Astrocyte (in vitro differentiated cells and primary cell): ENCODE measurements at regions not wholly inside any gene's neighbourhood (a gene's known extent, or its start where the extent isn't known, plus 50 kb on each side); places are given as distances from the start of the nearest gene placed in this dataset.
"Not testable (repeated sequence)": the region's sequence is repeated elsewhere in the genome, so short reads cannot be mapped to it uniquely, and the experiment has no call there.

Source experiments
- DNase-seq: peaks from one replicate; pipeline ENCODE4 v3.0.0-alpha.2; 2010; ENCODE audit warnings: low read depth
- FAIRE-seq: peaks from 2 replicates; lab custom pipeline; 2011; peaks lifted over from hg19 to GRCh38; lab: Jason Lieb, UNC
- H2AFZ ChIP-seq: 2 replicates; pipeline ENCODE4 v1.6.0; 2012; ENCODE audit warnings: low read depth, low read length, inconsistent platforms
- H3K27ac ChIP-seq: 2 replicates; pipeline ENCODE4 v1.5.1; 2011; ENCODE audit warnings: low read depth, low read length, inconsistent platforms
- H3K27me3 ChIP-seq: 2 replicates; pipeline ENCODE4 v1.6.0; 2011; ENCODE audit warnings: low read length, inconsistent platforms; ENCODE audit not compliant: insufficient read depth
- H3K36me3 ChIP-seq: 2 replicates; pipeline ENCODE4 v1.5.1; 2011; ENCODE audit warnings: low read length, inconsistent platforms; ENCODE audit not compliant: insufficient read depth
- H3K4me1 ChIP-seq: 2 replicates; pipeline ENCODE4 v1.5.1; 2011; ENCODE audit warnings: low read length, inconsistent platforms; ENCODE audit not compliant: insufficient read depth
- H3K4me2 ChIP-seq: 2 replicates; pipeline ENCODE4 v1.6.0; 2012; ENCODE audit warnings: low read length, inconsistent platforms
- H3K4me3 ChIP-seq: 2 replicates; pipeline ENCODE4 v1.5.1; 2011; ENCODE audit warnings: low read depth, mild to moderate bottlenecking, low read length, inconsistent platforms; ENCODE audit not compliant: insufficient read depth
- H3K79me2 ChIP-seq: 2 replicates; pipeline ENCODE4 v1.6.0; 2012; ENCODE audit warnings: mild to moderate bottlenecking, low read length, inconsistent platforms; ENCODE audit not compliant: insufficient read depth
- H3K9ac ChIP-seq: 2 replicates; pipeline ENCODE4 v1.6.0; 2012; ENCODE audit warnings: mild to moderate bottlenecking, low read length, inconsistent platforms
- H3K9me3 ChIP-seq: 2 replicates; pipeline ENCODE4 v1.5.1; 2012; ENCODE audit warnings: low read depth, mild to moderate bottlenecking, low read length, inconsistent platforms; ENCODE audit not compliant: insufficient read depth
- H4K20me1 ChIP-seq: 2 replicates; pipeline ENCODE4 v1.6.0; 2012; ENCODE audit warnings: low read length, inconsistent platforms; ENCODE audit not compliant: insufficient read depth
- H3K27ac Mint-ChIP-seq: one replicate; pipeline ENCODE4 v1.8.0; 2021; ENCODE audit warnings: mild to moderate bottlenecking, mixed read lengths; ENCODE audit not compliant: unreplicated experiment
- H3K27me3 Mint-ChIP-seq: one replicate; pipeline ENCODE4 v1.8.0; 2021; ENCODE audit warnings: low read depth, mixed read lengths; ENCODE audit not compliant: unreplicated experiment
- H3K36me3 Mint-ChIP-seq: one replicate; pipeline ENCODE4 v1.8.0; 2021; ENCODE audit warnings: low read depth, mixed read lengths; ENCODE audit not compliant: unreplicated experiment
- H3K4me1 Mint-ChIP-seq: one replicate; pipeline ENCODE4 v1.8.0; 2021; ENCODE audit warnings: low read depth, mixed read lengths; ENCODE audit not compliant: unreplicated experiment
- H3K4me3 Mint-ChIP-seq: one replicate; pipeline ENCODE4 v1.8.0; 2021; ENCODE audit warnings: mild to moderate bottlenecking, moderate library complexity, mixed read lengths; ENCODE audit not compliant: unreplicated experiment
- H3K9me3 Mint-ChIP-seq: one replicate; pipeline ENCODE4 v1.8.0; 2021; ENCODE audit warnings: mild to moderate bottlenecking, mixed read lengths; ENCODE audit not compliant: unreplicated experiment
- EZH2 ChIP-seq: IDR thresholded peaks from 2 replicates; pipeline ENCODE4 v1.6.1; 2012; ENCODE audit warnings: mild to moderate bottlenecking, low read length, inconsistent platforms; ENCODE audit not compliant: insufficient read depth
- TF ChIP-seq, protein P1 (sequence below): IDR thresholded peaks from 2 replicates; pipeline ENCODE4 v1.5.1; 2011; ENCODE audit warnings: low read depth, mild to moderate bottlenecking, inconsistent platforms, low read length, moderate library complexity; ENCODE audit not compliant: insufficient read depth

DNA sequence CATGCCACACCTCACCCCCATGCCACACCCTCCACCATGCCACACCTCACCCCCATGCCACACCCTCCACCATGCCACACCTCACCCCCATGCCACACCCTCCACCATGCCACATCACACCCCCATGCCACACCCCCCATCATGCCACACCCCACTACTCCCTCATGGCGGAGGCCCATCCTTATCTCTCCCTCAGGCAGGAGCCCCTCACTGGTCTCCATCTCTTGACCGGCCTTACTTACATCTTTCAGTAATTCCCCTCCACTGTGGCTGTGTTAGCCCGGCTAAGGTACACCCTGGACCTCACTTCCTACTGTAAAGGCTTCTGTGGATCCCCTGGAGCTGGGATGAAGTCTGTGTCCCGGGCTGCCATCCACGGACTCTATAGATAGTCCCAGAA is 102.0 kb downstream of the OLFM1 start:
- no peak for DNase-seq
- H3K9me3 Mint-ChIP-seq = no peaks in the 10 kb centered on the region
- FAIRE-seq = no peak
- no peak overlapping the region for H3K4me2 ChIP-seq
- peaks cover under 1% of the 10 kb centered on the region for H3K9me3 ChIP-seq
- H4K20me1 ChIP-seq = no peaks in the 10 kb centered on the region
- no peak overlapping the region for H2AFZ ChIP-seq
- H3K79me2 ChIP-seq = no peaks in the 10 kb centered on the region
- H3K4me3 ChIP-seq = no peak overlapping the region
- no peaks in the 10 kb centered on the region for H3K4me1 ChIP-seq
- TF ChIP-seq, protein P1, sequence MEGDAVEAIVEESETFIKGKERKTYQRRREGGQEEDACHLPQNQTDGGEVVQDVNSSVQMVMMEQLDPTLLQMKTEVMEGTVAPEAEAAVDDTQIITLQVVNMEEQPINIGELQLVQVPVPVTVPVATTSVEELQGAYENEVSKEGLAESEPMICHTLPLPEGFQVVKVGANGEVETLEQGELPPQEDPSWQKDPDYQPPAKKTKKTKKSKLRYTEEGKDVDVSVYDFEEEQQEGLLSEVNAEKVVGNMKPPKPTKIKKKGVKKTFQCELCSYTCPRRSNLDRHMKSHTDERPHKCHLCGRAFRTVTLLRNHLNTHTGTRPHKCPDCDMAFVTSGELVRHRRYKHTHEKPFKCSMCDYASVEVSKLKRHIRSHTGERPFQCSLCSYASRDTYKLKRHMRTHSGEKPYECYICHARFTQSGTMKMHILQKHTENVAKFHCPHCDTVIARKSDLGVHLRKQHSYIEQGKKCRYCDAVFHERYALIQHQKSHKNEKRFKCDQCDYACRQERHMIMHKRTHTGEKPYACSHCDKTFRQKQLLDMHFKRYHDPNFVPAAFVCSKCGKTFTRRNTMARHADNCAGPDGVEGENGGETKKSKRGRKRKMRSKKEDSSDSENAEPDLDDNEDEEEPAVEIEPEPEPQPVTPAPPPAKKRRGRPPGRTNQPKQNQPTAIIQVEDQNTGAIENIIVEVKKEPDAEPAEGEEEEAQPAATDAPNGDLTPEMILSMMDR = no peak
- TF ChIP-seq EZH2 = no peak
- H3K27me3 ChIP-seq = peaks cover 3% of the 10 kb centered on the region
- no peaks in the 10 kb centered on the region for H3K36me3 Mint-ChIP-seq
- H3K27ac ChIP-seq = no peak overlapping the region
- H3K27me3 Mint-ChIP-seq = peaks cover 70% of the 10 kb centered on the region
- H3K36me3 ChIP-seq = no peaks in the 10 kb centered on the region
- no peak overlapping the region for H3K4me3 Mint-ChIP-seq
- H3K9ac ChIP-seq = no peak overlapping the region
- no peaks in the 10 kb centered on the region for H3K4me1 Mint-ChIP-seq
- H3K27ac Mint-ChIP-seq = no peak overlapping the region

DNA sequence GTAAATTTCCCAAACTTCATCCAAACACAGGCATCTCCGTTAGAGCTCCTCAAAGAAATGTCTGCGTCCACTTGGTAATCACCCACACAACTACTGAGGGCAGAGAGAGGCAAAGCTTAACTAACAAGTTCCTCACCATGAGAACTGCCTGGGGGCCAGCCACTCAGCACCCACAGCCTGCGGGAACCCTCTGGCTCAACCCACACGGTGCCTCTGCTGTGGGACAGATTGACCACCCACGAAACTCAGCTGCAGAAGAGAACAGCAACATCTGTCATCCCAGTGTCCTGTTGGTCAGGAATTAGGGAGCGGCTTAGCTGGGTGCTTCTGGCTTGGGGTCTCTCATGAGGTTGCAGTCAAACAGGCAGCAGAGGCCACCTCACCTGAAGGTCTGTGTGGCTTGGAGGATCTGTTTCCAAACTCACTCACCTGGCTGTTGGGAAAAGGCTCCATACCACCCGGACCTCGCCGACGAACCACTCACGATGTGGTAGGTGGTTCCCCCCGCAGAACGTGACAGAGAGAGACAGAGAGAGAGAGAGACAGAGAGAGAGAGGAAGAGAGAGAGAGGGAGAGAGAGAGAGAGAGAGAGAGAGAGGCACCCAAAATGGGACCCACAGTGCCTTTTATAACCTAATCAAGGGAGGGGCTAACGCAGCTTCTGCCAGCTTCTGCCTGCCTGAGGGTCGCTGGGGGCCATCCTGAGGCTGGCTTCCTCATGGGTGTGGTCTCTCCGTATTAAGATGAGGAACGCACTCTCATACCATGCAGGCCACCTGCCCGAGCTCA is 103.5 kb downstream of the OLFM1 start:
- H3K27ac ChIP-seq = no peak overlapping the region
- no peak overlapping the region for H3K4me2 ChIP-seq
- H3K79me2 ChIP-seq = no peaks in the 10 kb centered on the region
- no peak overlapping the region for H3K27ac Mint-ChIP-seq
- FAIRE-seq (no peak), DNase-seq (no peak)
- H3K36me3 Mint-ChIP-seq = no peaks in the 10 kb centered on the region
- no peak overlapping the region for H3K9ac ChIP-seq
- H3K9me3 Mint-ChIP-seq = no peaks in the 10 kb centered on the region
- no peaks in the 10 kb centered on the region for H3K4me1 ChIP-seq
- H3K36me3 ChIP-seq = no peaks in the 10 kb centered on the region
- peaks cover 3% of the 10 kb centered on the region for H3K9me3 ChIP-seq
- H3K4me3 Mint-ChIP-seq = no peak overlapping the region
- H3K27me3 Mint-ChIP-seq = peaks cover 63% of the 10 kb centered on the region
- no peaks in the 10 kb centered on the region for H3K27me3 ChIP-seq
- H3K4me1 Mint-ChIP-seq = no peaks in the 10 kb centered on the region
- H3K4me3 ChIP-seq = no peak overlapping the region
- H4K20me1 ChIP-seq = no peaks in the 10 kb centered on the region
- TF ChIP-seq EZH2 = no peak
- TF ChIP-seq, protein P1 = no peak
- no peak overlapping the region for H2AFZ ChIP-seq

DNA sequence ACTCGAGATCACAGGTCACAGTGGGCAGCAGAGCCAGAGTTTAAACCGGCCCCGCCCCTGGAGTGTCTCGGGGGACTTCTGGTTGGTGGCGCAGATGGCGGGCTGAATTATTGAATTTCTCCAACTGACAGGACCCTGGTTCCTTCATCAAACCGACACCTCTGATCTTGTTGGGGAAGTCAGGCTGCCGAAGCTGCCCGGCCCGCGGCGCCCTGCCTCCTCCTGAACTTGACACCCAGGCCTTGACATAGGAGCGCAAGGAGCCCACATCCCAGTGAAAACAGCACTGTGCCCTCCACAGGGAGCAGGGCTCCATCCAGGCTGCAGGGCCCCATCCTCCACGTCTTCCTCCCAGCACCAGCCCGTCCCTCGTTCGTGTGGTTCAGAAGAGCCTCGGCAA is 105.2 kb downstream of the OLFM1 start:
- DNase-seq = no peak
- no peaks in the 10 kb centered on the region for H4K20me1 ChIP-seq
- no peak overlapping the region for H3K27ac Mint-ChIP-seq
- no peaks in the 10 kb centered on the region for H3K36me3 ChIP-seq
- H3K9ac ChIP-seq = no peak overlapping the region
- H3K4me1 Mint-ChIP-seq = no peaks in the 10 kb centered on the region
- TF ChIP-seq, protein P1 = no peak
- TF ChIP-seq EZH2 = no peak
- H3K27me3 ChIP-seq = no peaks in the 10 kb centered on the region
- no peak overlapping the region for H2AFZ ChIP-seq
- no peak overlapping the region for H3K4me2 ChIP-seq
- peaks cover 1% of the 10 kb centered on the region for H3K9me3 Mint-ChIP-seq
- H3K27me3 Mint-ChIP-seq = peaks cover 57% of the 10 kb centered on the region
- H3K79me2 ChIP-seq = no peaks in the 10 kb centered on the region
- H3K27ac ChIP-seq = no peak overlapping the region
- H3K9me3 ChIP-seq = peaks cover 3% of the 10 kb centered on the region
- H3K4me3 ChIP-seq = no peak overlapping the region
- no peak overlapping the region for H3K4me3 Mint-ChIP-seq
- no peaks in the 10 kb centered on the region for H3K36me3 Mint-ChIP-seq
- FAIRE-seq = no peak
- H3K4me1 ChIP-seq = no peaks in the 10 kb centered on the region

DNA sequence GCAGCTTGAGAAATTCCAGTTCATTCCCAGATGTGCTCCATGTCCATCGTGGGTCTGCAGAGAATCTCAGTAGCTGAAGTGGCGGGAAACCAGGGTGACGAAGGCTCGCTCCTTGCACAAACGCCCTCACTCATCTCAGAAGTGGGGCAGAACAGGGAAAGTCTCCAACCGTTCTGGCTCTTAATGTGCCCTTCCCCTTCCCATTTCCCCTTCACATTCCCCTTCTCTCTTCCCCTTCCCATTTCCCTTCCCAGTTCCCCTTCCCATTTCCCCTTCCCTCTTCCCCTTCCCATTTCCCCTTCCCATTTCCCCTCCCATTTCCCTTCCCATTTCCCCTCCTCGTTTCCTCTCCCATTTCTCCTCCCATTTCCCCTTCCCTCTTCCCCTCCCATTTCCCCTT is 108.5 kb downstream of the OLFM1 start:
- not testable (repeated sequence) for FAIRE-seq, H3K27ac ChIP-seq, H3K36me3 ChIP-seq, H3K4me1 Mint-ChIP-seq, H3K27ac Mint-ChIP-seq, H3K9me3 Mint-ChIP-seq, H3K9ac ChIP-seq, H4K20me1 ChIP-seq, H3K27me3 ChIP-seq, DNase-seq, H3K4me2 ChIP-seq, H3K4me3 ChIP-seq, H3K79me2 ChIP-seq, H3K36me3 Mint-ChIP-seq, H3K4me3 Mint-ChIP-seq, H3K9me3 ChIP-seq, H3K4me1 ChIP-seq, H2AFZ ChIP-seq
- H3K27me3 Mint-ChIP-seq = peaks cover 65% of the 10 kb centered on the region
